Naive thymus-derived CD8-positive, alpha-beta T cell (primary cell): ENCODE measurements at regions not wholly inside any gene's neighbourhood (a gene's known extent, or its start where the extent isn't known, plus 50 kb on each side); places are given as distances from the start of the nearest gene placed in this dataset.
"Not testable (repeated sequence)": the region's sequence is repeated elsewhere in the genome, so short reads cannot be mapped to it uniquely, and the experiment has no call there.

Source experiments
- ATAC-seq, 2 donors: fragments of 150-1000 bp; cut with Tn5 transposase in 1 of 2; sonication (Bioruptor Pico), chemical (Tn5 transposase) in 1 of 2; 1 replicate in 1 of 2; 2 replicates in 1 of 2; pipeline ENCODE4 v1.10.0; 2021; ENCODE audit warnings: mild to moderate bottlenecking in 2 of 2, moderate library complexity in 2 of 2
- POLR2A ChIA-PET: fragments of 350-600 bp; sonication (Branson Sonifier 250); formaldehyde crosslinking; loops from one replicate; lab custom pipeline; 2021; ENCODE audit warnings: antibody characterized with exemption; lab: Charles Lee
- DNase-seq, 10 donors: peaks; one replicate each; pipeline versions ENCODE4 v3.0.0 to v3.0.0-alpha.2; 2020 to 2022
- H3K27ac Mint-ChIP-seq, 10 donors: one replicate each; pipeline ENCODE4 v1.8.0; 2020 to 2022; ENCODE audit warnings: mild to moderate bottlenecking in 10 of 10, mixed read lengths in 10 of 10, moderate library complexity in 4 of 10, inconsistent platforms in 1 of 10
- H3K27me3 Mint-ChIP-seq, 5 donors: one replicate each; pipeline ENCODE4 v1.8.0; 2021 to 2022; ENCODE audit warnings: mixed read lengths in 5 of 5
- H3K36me3 Mint-ChIP-seq, 3 donors: one replicate each; pipeline ENCODE4 v1.8.0; 2020 to 2022; ENCODE audit warnings: mixed read lengths in 3 of 3, mild to moderate bottlenecking in 2 of 3, inconsistent platforms in 1 of 3
- H3K4me1 Mint-ChIP-seq, 4 donors: one replicate each; pipeline ENCODE4 v1.8.0; 2021 to 2022; ENCODE audit warnings: mixed read lengths in 4 of 4
- H3K4me3 Mint-ChIP-seq, 10 donors: one replicate each; pipeline ENCODE4 v1.8.0; 2020 to 2022; ENCODE audit warnings: mild to moderate bottlenecking in 10 of 10, mixed read lengths in 10 of 10, moderate library complexity in 6 of 10, inconsistent platforms in 1 of 10
- H3K9me3 Mint-ChIP-seq, 9 donors: one replicate each; pipeline ENCODE4 v1.8.0; 2020 to 2022; ENCODE audit warnings: mixed read lengths in 9 of 9, mild to moderate bottlenecking in 3 of 9, inconsistent platforms in 1 of 9, moderate library complexity in 1 of 9

GRCh38 chr13:87459419-87459818 lies 211.8 kb upstream of the SLITRK5 start:
- POLR2A ChIA-PET = no interaction called here

DNA sequence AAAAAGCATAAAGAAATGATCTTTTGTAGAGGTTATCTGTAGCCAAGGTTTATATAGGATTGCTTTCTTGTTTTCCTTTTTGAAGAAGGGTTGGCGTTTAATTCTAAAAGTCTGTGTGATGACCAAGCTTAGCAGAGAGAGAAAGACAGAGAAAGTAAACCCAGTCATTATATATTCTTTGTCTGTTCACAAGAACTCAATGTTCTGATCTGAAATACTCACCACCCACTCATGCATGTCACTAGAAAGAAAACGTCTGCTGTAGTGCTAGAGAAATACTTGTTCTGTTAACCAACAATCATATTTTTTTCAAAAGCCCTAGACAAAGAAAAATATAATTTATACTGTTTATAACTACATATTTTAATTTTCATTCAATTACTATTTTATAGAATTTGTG lies 173.7 kb upstream of the SLITRK5 start:
- DNase-seq (no peak), ATAC-seq (no peak)
- POLR2A ChIA-PET = no interaction called here
- Mint-ChIP-seq H3K27ac (no peak overlapping the region), H3K9me3 (peaks cover 0 to 9% (median 5%) of the 10 kb centered on the region in 9 donors), H3K27me3 (no peaks in the 10 kb centered on the region), H3K4me1 (no peaks in the 10 kb centered on the region), H3K4me3 (no peak overlapping the region), H3K36me3 (no peaks in the 10 kb centered on the region)

More at GRCh38 chr13:87459419-87459818, 211.8 kb upstream of the SLITRK5 start:
- no peak overlapping the region for H3K4me3 Mint-ChIP-seq
- H3K9me3 Mint-ChIP-seq = peaks cover 0 to 20% (median 5%) of the 10 kb centered on the region in 9 donors
- no peak overlapping the region for H3K27ac Mint-ChIP-seq
- no peak for ATAC-seq
- no peaks in the 10 kb centered on the region for H3K4me1 Mint-ChIP-seq
- no peaks in the 10 kb centered on the region for H3K36me3 Mint-ChIP-seq
- H3K27me3 Mint-ChIP-seq = no peaks in the 10 kb centered on the region
- DNase-seq = no peak

GRCh38 chr13:87498681-87499080 lies 172.5 kb upstream of the SLITRK5 start:
- POLR2A ChIA-PET = no interaction called here
- ATAC-seq (no peak), DNase-seq (no peak)
- peaks cover 0 to 17% (median 5%) of the 10 kb centered on the region in 9 donors for H3K9me3 Mint-ChIP-seq
- no peak overlapping the region for H3K27ac Mint-ChIP-seq
- no peaks in the 10 kb centered on the region for H3K36me3 Mint-ChIP-seq
- no peaks in the 10 kb centered on the region for H3K4me1 Mint-ChIP-seq
- no peak overlapping the region for H3K4me3 Mint-ChIP-seq
- H3K27me3 Mint-ChIP-seq = no peaks in the 10 kb centered on the region

GRCh38 chr13:87524775-87525174 lies 146.4 kb upstream of the SLITRK5 start:
- Mint-ChIP-seq H3K4me3 (no peak overlapping the region), H3K27ac (no peak overlapping the region), H3K4me1 (no peaks in the 10 kb centered on the region), H3K27me3 (no peaks in the 10 kb centered on the region), H3K9me3 (peaks cover 0 to 18% (median 6%) of the 10 kb centered on the region in 9 donors), H3K36me3 (no peaks in the 10 kb centered on the region)
- POLR2A ChIA-PET = no interaction called here
- ATAC-seq (no peak), DNase-seq (no peak)

DNA sequence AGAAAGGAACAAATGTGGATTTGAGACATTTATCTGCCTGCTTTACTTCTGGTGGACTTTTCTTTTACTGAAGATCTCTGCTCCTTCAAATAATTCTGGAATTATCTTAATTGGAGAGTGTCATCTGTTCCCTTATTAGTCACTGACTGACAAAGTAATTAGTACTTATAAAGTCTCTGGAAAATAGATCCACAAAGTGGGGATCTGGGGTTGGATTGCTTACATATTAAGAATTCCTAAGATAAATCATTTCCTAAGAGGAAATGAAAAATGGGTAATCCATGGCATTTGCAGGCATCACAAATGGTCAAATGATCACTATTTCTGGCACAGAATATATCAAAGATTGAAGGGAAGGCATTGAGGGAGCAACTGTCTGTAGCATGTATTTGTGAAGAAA lies 137.4 kb upstream of the SLITRK5 start:
- Mint-ChIP-seq H3K27ac (no peak overlapping the region), H3K4me1 (no peaks in the 10 kb centered on the region), H3K36me3 (no peaks in the 10 kb centered on the region), H3K9me3 (peaks cover 0 to 39% (median 4%) of the 10 kb centered on the region in 9 donors), H3K27me3 (no peaks in the 10 kb centered on the region), H3K4me3 (no peak overlapping the region)
- POLR2A ChIA-PET = no interaction called here
- no peak for ATAC-seq
- no peak for DNase-seq

DNA sequence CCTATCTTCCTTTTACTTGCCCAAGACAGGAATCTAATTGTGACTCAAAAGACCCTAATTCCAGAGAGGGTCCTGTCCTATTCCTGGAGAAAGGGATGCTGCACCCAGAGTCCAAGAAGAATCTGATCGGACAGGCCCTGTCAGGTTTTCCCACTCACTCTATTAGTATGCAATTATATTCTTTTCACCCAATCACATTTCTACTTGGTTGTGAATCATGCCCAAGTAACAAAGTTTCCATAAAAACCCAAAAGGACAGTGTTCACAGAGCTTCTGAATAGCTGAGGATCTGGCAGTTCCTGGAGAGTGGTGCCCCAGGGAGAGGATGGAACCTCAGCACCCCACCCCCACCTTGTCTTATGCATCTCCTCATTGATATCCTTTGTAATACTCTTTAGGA lies 135.3 kb upstream of the SLITRK5 start:
- Mint-ChIP-seq H3K4me1 (no peaks in the 10 kb centered on the region), H3K9me3 (peaks cover 0 to 34% (median 4%) of the 10 kb centered on the region in 9 donors), H3K27me3 (no peaks in the 10 kb centered on the region), H3K4me3 (no peak overlapping the region), H3K27ac (no peak overlapping the region), H3K36me3 (no peaks in the 10 kb centered on the region)
- POLR2A ChIA-PET = no interaction called here
- ATAC-seq = no peak
- no peak for DNase-seq

DNA sequence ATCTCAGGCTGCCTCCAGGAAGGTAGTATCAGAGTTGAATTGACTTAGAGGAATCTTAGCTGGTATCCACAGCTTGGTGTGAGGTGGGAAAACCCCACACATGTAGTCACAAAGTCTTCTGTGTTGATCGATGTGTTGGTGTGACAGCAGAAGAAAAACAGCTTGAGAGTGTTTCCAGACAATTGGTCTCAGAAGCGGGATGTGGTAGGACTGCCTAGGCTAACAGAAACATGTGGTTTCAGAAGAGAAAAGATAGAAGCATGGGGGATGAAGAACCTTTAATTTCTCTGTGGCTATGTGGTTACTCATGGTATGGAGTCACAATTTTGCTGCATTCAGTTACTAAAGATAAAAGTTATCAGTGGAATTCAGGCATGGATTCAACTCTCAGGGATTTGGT lies 134.7 kb upstream of the SLITRK5 start:
- H3K27me3 Mint-ChIP-seq = no peaks in the 10 kb centered on the region
- no peak overlapping the region for H3K4me3 Mint-ChIP-seq
- H3K9me3 Mint-ChIP-seq = peaks cover 0 to 30% (median 3%) of the 10 kb centered on the region in 9 donors
- DNase-seq (no peak), ATAC-seq (no peak)
- H3K27ac Mint-ChIP-seq = no peak overlapping the region
- H3K4me1 Mint-ChIP-seq = no peaks in the 10 kb centered on the region
- H3K36me3 Mint-ChIP-seq = no peaks in the 10 kb centered on the region
- POLR2A ChIA-PET = no interaction called here

- POLR2A ChIA-PET = no interaction called here
- no peak for DNase-seq
- no peaks in the 10 kb centered on the region for H3K36me3 Mint-ChIP-seq
Observed at GRCh38 chr13:87536899-87537298, 134.3 kb upstream of the SLITRK5 start.

GRCh38 chr13:87537951-87538350 lies 133.2 kb upstream of the SLITRK5 start:
- Mint-ChIP-seq H3K36me3 (no peaks in the 10 kb centered on the region), H3K27ac (no peak overlapping the region), H3K4me1 (no peaks in the 10 kb centered on the region), H3K27me3 (no peaks in the 10 kb centered on the region), H3K4me3 (no peak overlapping the region), H3K9me3 (peaks cover 0 to 30% (median 4%) of the 10 kb centered on the region in 9 donors)
- DNase-seq (no peak), ATAC-seq (no peak)
- POLR2A ChIA-PET = no interaction called here

More at GRCh38 chr13:87536899-87537298, 134.3 kb upstream of the SLITRK5 start:
- Mint-ChIP-seq H3K4me1 (no peaks in the 10 kb centered on the region), H3K4me3 (no peak overlapping the region), H3K9me3 (peaks cover 0 to 30% (median 3%) of the 10 kb centered on the region in 9 donors), H3K27me3 (no peaks in the 10 kb centered on the region), H3K27ac (no peak overlapping the region)
- no peak for ATAC-seq

- no peak for ATAC-seq
- H3K36me3 Mint-ChIP-seq = no peaks in the 10 kb centered on the region
- H3K27me3 Mint-ChIP-seq = no peaks in the 10 kb centered on the region
- no peaks in the 10 kb centered on the region for H3K4me1 Mint-ChIP-seq
- DNase-seq = no peak
- H3K27ac Mint-ChIP-seq = no peak overlapping the region
- H3K9me3 Mint-ChIP-seq = peaks cover 0 to 29% (median 5%) of the 10 kb centered on the region in 9 donors
- H3K4me3 Mint-ChIP-seq = no peak overlapping the region
- POLR2A ChIA-PET = no interaction called here
Observed at GRCh38 chr13:87538366-87539052, 132.7 kb upstream of the SLITRK5 start.

- no peak for ATAC-seq
- H3K4me3 Mint-ChIP-seq = no peak overlapping the region
- H3K4me1 Mint-ChIP-seq = no peaks in the 10 kb centered on the region
- H3K27me3 Mint-ChIP-seq = no peaks in the 10 kb centered on the region
- POLR2A ChIA-PET = no interaction called here
- no peak overlapping the region for H3K27ac Mint-ChIP-seq
- no peaks in the 10 kb centered on the region for H3K36me3 Mint-ChIP-seq
- H3K9me3 Mint-ChIP-seq = peaks cover 0 to 11% (median 2%) of the 10 kb centered on the region in 9 donors
- no peak for DNase-seq
Observed at GRCh38 chr13:87553142-87553541, 118.0 kb upstream of the SLITRK5 start.

DNA sequence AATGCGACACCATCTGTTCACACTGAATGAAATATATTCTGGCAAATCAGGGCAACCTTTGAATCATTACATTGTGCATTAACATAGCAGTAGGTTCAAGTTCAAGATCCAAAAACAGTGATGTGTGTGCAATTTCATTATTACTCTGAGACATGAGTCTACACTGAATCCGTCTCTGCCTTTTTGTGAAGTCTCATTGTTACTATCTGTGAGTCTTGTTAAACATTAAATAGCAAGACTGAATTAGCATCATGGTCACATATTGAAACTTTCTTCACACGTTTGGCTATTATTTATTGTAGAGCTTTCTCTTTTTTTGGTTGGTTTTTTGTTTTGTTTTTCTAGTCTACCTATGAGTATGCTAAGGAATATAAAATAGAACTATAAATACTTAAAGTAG lies 117.1 kb upstream of the SLITRK5 start:
- no peaks in the 10 kb centered on the region for H3K36me3 Mint-ChIP-seq
- no peaks in the 10 kb centered on the region for H3K27me3 Mint-ChIP-seq
- POLR2A ChIA-PET = no interaction called here
- no peak overlapping the region for H3K27ac Mint-ChIP-seq
- DNase-seq (no peak), ATAC-seq (no peak)
- H3K9me3 Mint-ChIP-seq = peaks cover 0 to 11% (median 0%) of the 10 kb centered on the region in 9 donors
- H3K4me3 Mint-ChIP-seq = no peak overlapping the region
- no peaks in the 10 kb centered on the region for H3K4me1 Mint-ChIP-seq

DNA sequence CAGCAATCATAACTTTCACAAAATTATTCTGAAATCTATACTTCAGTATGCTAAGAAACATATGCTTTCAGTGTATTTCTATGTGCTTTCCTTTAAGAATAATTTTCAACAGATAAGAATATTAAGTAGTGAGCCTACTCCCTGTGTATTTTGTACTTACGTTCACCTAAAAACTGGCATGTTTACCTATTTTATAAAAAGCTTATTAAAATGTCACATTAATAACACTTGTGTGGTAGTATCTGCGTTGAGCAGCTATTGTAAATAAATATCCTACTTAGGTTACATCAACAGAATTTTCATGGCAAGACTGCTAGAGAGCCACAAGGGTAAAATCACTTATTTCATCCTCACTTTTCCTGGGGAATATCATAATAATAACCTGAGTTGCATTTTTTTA lies 113.4 kb upstream of the SLITRK5 start:
- POLR2A ChIA-PET = no interaction called here
- Mint-ChIP-seq H3K4me1 (no peaks in the 10 kb centered on the region), H3K4me3 (no peak overlapping the region), H3K27me3 (no peaks in the 10 kb centered on the region), H3K27ac (no peak overlapping the region), H3K36me3 (peaks cover 0 to 4% (median 0%) of the 10 kb centered on the region in 3 donors), H3K9me3 (peaks cover 0 to 10% (median 2%) of the 10 kb centered on the region in 9 donors)
- DNase-seq = no peak
- ATAC-seq = no peak

GRCh38 chr13:87561580-87561979 lies 109.6 kb upstream of the SLITRK5 start:
- peaks cover 0 to 16% (median 7%) of the 10 kb centered on the region in 9 donors for H3K9me3 Mint-ChIP-seq
- H3K36me3 Mint-ChIP-seq, ATAC-seq, DNase-seq, H3K27me3 Mint-ChIP-seq, H3K4me3 Mint-ChIP-seq, H3K4me1 Mint-ChIP-seq, H3K27ac Mint-ChIP-seq, POLR2A ChIA-PET: not testable (repeated sequence)
